NT2/D1 (cell line): ENCODE measurements at regions not wholly inside any gene's neighbourhood (a gene's known extent, or its start where the extent isn't known, plus 50 kb on each side); places are given as distances from the start of the nearest gene placed in this dataset.

ENCODE experiments used
- DNase-seq: peaks from one replicate; pipeline ENCODE4 v3.0.0-alpha.2; 2011; ENCODE audit warnings: low read depth, low spot score
- H3K27me3 ChIP-seq: 2 replicates; pipeline ENCODE4 v1.6.0; 2011; ENCODE audit warnings: mild to moderate bottlenecking; ENCODE audit not compliant: insufficient read length, insufficient read depth
- H3K36me3 ChIP-seq: 2 replicates; pipeline ENCODE4 v1.6.1; 2011; ENCODE audit warnings: mild to moderate bottlenecking, low read length, mixed read lengths; ENCODE audit not compliant: insufficient read depth, insufficient read length
- H3K4me1 ChIP-seq: 2 replicates; pipeline ENCODE4 v1.5.1; 2011; ENCODE audit not compliant: insufficient read depth, insufficient read length
- H3K4me3 ChIP-seq: 2 replicates; pipeline ENCODE4 v1.5.1; 2011; ENCODE audit warnings: low read depth; ENCODE audit not compliant: insufficient read length
- H3K9ac ChIP-seq: 2 replicates; pipeline ENCODE4 v1.6.0; 2011; ENCODE audit warnings: low read depth; ENCODE audit not compliant: insufficient read length
- H3K9me3 ChIP-seq: 2 replicates; pipeline ENCODE4 v1.5.1; 2011; ENCODE audit warnings: mild to moderate bottlenecking, low read length; ENCODE audit not compliant: insufficient read depth
- SUZ12 ChIP-seq: IDR thresholded peaks from 2 replicates; pipeline ENCODE4 v1.6.1; 2011; ENCODE audit not compliant: insufficient read length, insufficient read depth; ENCODE audit errors: extremely low read depth
- YY1 ChIP-seq: IDR thresholded peaks from 2 replicates; pipeline ENCODE4 v1.6.1; 2011; ENCODE audit not compliant: insufficient read length, insufficient read depth
- ZNF274 ChIP-seq: IDR thresholded peaks from 2 replicates; pipeline ENCODE4 v1.6.1; 2011; ENCODE audit warnings: mild to moderate bottlenecking, low read depth, low read length

- no peak for TF ChIP-seq YY1
- TF ChIP-seq SUZ12, result no peak
- no peak for TF ChIP-seq ZNF274
- peaks cover 20% of the 10 kb centered on the region for H3K36me3 ChIP-seq
- DNase-seq, result no peak
- H3K4me1 ChIP-seq, result peaks cover 25% of the 10 kb centered on the region
- no peaks in the 10 kb centered on the region for H3K9me3 ChIP-seq
- no peaks in the 10 kb centered on the region for H3K27me3 ChIP-seq
- H3K9ac ChIP-seq, result no peak overlapping the region
- H3K4me3 ChIP-seq, result no peak overlapping the region
Measured at GRCh38 chr3:141426404-141427034, 58.2 kb downstream of the ZBTB38 start.

DNA sequence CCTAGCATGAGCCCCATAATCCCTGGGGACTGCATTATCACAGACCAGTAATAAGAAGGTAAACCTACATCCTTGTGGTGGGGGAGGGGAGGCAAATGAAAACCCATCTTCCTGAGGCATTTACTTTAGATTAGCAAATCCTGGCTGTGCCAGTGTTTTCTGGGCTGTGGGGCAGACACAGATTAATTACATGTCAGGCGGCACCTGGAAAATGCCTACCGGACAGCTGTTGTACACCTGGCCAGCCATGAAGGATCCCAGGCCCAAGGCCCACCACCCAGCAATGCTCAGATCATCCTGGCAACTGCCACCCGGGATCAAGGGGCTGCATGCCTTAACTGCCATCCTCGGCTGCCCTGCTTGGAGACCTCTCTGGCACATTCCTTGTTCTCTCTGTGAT, 59.1 kb upstream of the RASA2 start:
- Histone ChIP-seq H3K4me1 (peaks cover 21% of the 10 kb centered on the region), H3K9me3 (no peaks in the 10 kb centered on the region), H3K27me3 (no peaks in the 10 kb centered on the region), H3K9ac (no peak overlapping the region), H3K4me3 (no peak overlapping the region), H3K36me3 (peaks cover 21% of the 10 kb centered on the region)
- DNase-seq, result no peak
- TF ChIP-seq YY1, result no peak
- no peak for TF ChIP-seq ZNF274
- no peak for TF ChIP-seq SUZ12

DNA sequence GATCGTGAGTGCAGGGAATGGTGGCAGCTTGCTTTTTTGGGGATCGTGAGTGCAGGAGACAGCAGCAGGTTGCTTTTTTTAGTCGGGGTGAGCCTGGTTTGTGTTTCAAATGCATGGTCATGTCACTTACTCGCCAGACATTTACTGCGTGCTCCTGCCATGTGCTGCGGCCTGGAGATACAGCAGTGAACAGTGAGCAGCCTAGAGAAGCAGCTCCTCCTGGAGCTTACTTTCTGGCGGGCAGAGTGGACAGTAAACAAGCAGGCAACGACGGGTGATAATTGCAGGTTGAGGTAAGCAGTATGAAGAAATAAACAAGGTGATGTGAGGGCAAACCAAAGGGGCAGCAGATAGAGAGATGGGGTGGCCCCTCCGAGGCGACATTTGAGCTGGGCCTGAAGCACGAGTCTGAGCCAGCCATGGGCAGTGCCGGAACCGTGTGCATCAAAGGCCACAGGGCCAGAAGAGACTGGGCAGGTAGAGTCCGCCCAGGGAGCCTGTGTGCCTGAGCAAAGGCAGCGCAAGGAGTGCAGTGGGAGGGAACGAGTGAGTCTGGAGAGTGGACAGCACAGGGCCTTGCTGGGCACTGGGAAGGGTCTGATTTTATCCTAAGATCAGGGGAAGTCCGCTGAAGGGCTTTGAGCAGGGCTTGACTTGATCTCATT, 57.3 kb upstream of the RASA2 start:
- H3K36me3 ChIP-seq, result peaks cover 21% of the 10 kb centered on the region
- no peak overlapping the region for H3K4me3 ChIP-seq
- H3K9me3 ChIP-seq, result no peaks in the 10 kb centered on the region
- DNase-seq, result no peak
- no peaks in the 10 kb centered on the region for H3K27me3 ChIP-seq
- TF ChIP-seq ZNF274 (no peak), YY1 (no peak), SUZ12 (no peak)
- peaks cover 21% of the 10 kb centered on the region for H3K4me1 ChIP-seq
- peak overlapping the region; percentile 37 for H3K9ac ChIP-seq

DNA sequence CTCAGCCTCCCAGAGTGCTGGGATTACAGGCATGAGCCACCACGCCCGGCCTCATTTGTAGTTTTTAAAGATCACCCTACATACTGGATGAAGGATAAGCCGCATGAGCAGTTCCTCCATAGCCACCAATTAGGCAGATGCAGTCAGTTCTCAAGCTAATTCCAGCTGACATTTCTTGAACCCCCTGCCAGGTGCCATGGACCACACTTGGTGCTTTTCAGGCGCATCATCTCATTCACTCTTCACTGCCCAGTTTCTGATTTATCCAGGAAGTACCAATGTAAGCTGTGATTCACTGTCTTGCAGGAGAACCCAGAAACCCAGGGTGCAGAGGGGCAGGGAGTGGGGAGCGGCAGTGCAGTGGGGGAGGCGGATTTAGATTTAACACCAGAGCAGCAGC, 56.5 kb upstream of the RASA2 start:
- Histone ChIP-seq H3K4me3 (no peak overlapping the region), H3K27me3 (no peaks in the 10 kb centered on the region), H3K4me1 (peaks cover 21% of the 10 kb centered on the region), H3K36me3 (peaks cover 23% of the 10 kb centered on the region), H3K9ac (no peak overlapping the region), H3K9me3 (no peaks in the 10 kb centered on the region)
- no peak for DNase-seq
- TF ChIP-seq SUZ12, result no peak
- no peak for TF ChIP-seq ZNF274
- no peak for TF ChIP-seq YY1

DNA sequence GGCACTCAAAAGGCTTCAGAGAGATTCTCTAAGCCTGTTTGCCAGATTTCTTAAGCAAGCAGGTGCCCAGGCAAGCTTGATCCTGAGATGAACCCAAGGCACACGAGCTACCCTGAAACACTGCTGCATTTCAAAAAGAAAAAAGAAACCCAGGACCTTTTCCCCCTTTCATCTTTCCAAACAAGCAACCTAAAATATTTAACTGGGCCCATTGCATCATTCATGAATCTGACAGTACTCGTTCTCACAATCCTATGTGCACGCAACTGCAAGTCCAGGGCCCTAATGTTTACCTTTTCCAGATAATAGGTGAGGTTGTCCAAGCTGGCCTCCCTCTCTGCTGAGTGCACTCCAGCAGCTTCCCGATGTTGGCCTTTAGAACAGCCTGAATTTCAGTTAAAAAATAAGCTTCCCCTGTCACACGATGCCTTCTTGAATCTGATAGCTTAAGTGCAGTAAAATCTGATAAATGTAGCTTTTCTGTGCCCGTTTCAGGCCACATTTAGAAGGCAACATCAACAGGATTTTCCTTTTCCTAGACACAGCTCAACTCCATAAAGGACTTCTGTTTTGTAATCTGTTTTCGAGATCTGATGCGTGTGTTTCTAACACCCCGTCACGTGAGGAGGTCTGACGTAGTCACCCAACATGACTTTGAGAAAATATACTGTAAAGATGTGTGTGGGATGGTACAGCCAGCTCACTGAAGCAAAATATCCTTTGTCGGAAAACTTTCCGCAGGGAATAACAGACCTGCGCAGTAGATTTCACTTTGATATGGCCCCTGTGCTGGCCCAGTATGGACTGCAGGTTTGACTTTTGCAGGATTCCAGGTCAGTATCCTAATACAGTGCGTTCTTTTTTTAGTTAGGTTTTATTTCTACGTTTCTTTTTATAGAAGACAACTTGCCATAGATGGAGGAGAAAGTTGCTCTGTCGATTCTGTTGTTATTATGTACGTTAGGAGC, 55.1 kb upstream of the RASA2 start:
- peaks cover 20% of the 10 kb centered on the region for H3K36me3 ChIP-seq
- H3K4me1 ChIP-seq, result peaks cover 14% of the 10 kb centered on the region
- no peak overlapping the region for H3K9ac ChIP-seq
- no peaks in the 10 kb centered on the region for H3K27me3 ChIP-seq
- no peak overlapping the region for H3K4me3 ChIP-seq
- no peaks in the 10 kb centered on the region for H3K9me3 ChIP-seq
- no peak for TF ChIP-seq SUZ12
- no peak for TF ChIP-seq YY1
- TF ChIP-seq ZNF274, result no peak
- DNase-seq, result no peak

GRCh38 chr3:141432904-141433303, 53.9 kb upstream of the RASA2 start:
- H3K4me1 ChIP-seq, result peaks cover 5% of the 10 kb centered on the region
- no peak overlapping the region for H3K9ac ChIP-seq
- no peaks in the 10 kb centered on the region for H3K9me3 ChIP-seq
- no peaks in the 10 kb centered on the region for H3K27me3 ChIP-seq
- no peak for DNase-seq
- TF ChIP-seq YY1 (no peak), SUZ12 (no peak), ZNF274 (no peak)
- no peak overlapping the region for H3K4me3 ChIP-seq
- peaks cover 14% of the 10 kb centered on the region for H3K36me3 ChIP-seq
